NOMO-1 (cell line): ENCODE measurements at regions not wholly inside any gene's neighbourhood (a gene's known extent, or its start where the extent isn't known, plus 50 kb on each side); places are given as distances from the start of the nearest gene placed in this dataset.

Source experiments
- DNase-seq, 2 experiments: peaks; one replicate each; lab custom pipeline; 2025; ENCODE audit not compliant: unreplicated experiment in 2 of 2; lab: John Stamatoyannopoulos, UW

- no peak for DNase-seq
These were observed 581.2 kb downstream of the TBC1D22A start for GRCh38 chr22:47343611-47344010.

GRCh38 chr22:47342446-47342845 is 580.0 kb downstream of the TBC1D22A start:
- no peak for DNase-seq

GRCh38 chr22:47341464-47341863 is 579.0 kb downstream of the TBC1D22A start:
- no peak for DNase-seq

GRCh38 chr22:47340851-47341436 is 578.5 kb downstream of the TBC1D22A start:
- DNase-seq = no peak

GRCh38 chr22:47337161-47337621 is 574.7 kb downstream of the TBC1D22A start:
- peak; percentile 90 to 93 for DNase-seq

- no peak for DNase-seq
These were observed 573.5 kb downstream of the TBC1D22A start for GRCh38 chr22:47335958-47336357.

- DNase-seq = no peak
These were observed 573.0 kb downstream of the TBC1D22A start for GRCh38 chr22:47335460-47335859.

GRCh38 chr22:47334601-47335000 is 572.2 kb downstream of the TBC1D22A start:
- no peak for DNase-seq

- DNase-seq = peak in 1 of 2 experiments; percentile 2
These were observed 571.2 kb downstream of the TBC1D22A start for GRCh38 chr22:47333625-47334024.

- no peak for DNase-seq
These were observed 570.0 kb downstream of the TBC1D22A start for GRCh38 chr22:47332246-47332980.

- no peak for DNase-seq
These were observed 569.3 kb downstream of the TBC1D22A start for GRCh38 chr22:47331750-47332149.

GRCh38 chr22:47329727-47330650 is 567.5 kb downstream of the TBC1D22A start:
- no peak for DNase-seq

- peak in 1 of 2 experiments; percentile 53 for DNase-seq
These were observed 566.2 kb downstream of the TBC1D22A start for GRCh38 chr22:47328550-47329243.

- DNase-seq = no peak
These were observed 564.8 kb downstream of the TBC1D22A start for GRCh38 chr22:47327241-47327640.

GRCh38 chr22:47325249-47325648 is 562.8 kb downstream of the TBC1D22A start:
- no peak for DNase-seq

GRCh38 chr22:47324435-47324990 is 562.1 kb downstream of the TBC1D22A start:
- DNase-seq = no peak

GRCh38 chr22:47323518-47323917 is 561.1 kb downstream of the TBC1D22A start:
- no peak for DNase-seq

- DNase-seq = no peak
These were observed 560.4 kb downstream of the TBC1D22A start for GRCh38 chr22:47322854-47323253.

GRCh38 chr22:47320560-47320959 is 558.1 kb downstream of the TBC1D22A start:
- no peak for DNase-seq

GRCh38 chr22:47318041-47318737 is 555.7 kb downstream of the TBC1D22A start:
- DNase-seq = no peak
